Cardiac fibroblast (primary cell): ENCODE measurements at regions not wholly inside any gene's neighbourhood (a gene's known extent, or its start where the extent isn't known, plus 50 kb on each side); places are given as distances from the start of the nearest gene placed in this dataset.

ENCODE experiments used
- DNase-seq, 2 donors: peaks; one replicate each; pipeline versions ENCODE4 v3.0.0 to v3.0.0-alpha.2; 2010; ENCODE audit warnings: low read depth in 2 of 2
- H3K4me3 ChIP-seq, 2 donors: replicated peaks in 1 of 2; 1 replicate in 1 of 2; 2 replicates in 1 of 2; pipeline ENCODE4 v1.5.1; 2011; ENCODE audit warnings: low read depth in 2 of 2, low read length in 2 of 2, mild to moderate bottlenecking in 2 of 2, moderate library complexity in 1 of 2
- TF ChIP-seq, protein P1 (sequence below): IDR thresholded peaks from one replicate; pipeline ENCODE4 v1.5.1; 2011; ENCODE audit warnings: low read depth, mild to moderate bottlenecking, low read length, inconsistent platforms

DNA sequence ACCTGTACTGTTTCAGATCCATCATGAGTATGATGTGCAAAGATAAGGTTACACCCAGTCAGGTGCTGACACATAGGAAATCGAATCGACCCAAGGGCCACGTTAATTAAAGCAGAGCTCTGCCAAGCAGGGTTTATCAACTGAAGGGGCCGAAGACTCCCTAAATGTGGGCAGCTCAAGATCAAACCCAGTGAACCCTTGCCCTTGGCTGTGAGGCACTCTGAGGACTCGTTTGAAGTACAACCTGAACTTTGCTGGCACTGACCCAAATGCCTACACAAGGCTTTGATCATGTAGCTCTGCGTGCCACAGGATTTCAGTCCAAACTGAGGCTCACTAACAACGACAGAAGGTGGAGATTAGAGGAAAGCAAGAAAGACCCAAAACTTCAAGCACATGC is 352.1 kb downstream of the MTX2 start:
- no peak for DNase-seq
- no peak overlapping the region for H3K4me3 ChIP-seq
- TF ChIP-seq, protein P1, sequence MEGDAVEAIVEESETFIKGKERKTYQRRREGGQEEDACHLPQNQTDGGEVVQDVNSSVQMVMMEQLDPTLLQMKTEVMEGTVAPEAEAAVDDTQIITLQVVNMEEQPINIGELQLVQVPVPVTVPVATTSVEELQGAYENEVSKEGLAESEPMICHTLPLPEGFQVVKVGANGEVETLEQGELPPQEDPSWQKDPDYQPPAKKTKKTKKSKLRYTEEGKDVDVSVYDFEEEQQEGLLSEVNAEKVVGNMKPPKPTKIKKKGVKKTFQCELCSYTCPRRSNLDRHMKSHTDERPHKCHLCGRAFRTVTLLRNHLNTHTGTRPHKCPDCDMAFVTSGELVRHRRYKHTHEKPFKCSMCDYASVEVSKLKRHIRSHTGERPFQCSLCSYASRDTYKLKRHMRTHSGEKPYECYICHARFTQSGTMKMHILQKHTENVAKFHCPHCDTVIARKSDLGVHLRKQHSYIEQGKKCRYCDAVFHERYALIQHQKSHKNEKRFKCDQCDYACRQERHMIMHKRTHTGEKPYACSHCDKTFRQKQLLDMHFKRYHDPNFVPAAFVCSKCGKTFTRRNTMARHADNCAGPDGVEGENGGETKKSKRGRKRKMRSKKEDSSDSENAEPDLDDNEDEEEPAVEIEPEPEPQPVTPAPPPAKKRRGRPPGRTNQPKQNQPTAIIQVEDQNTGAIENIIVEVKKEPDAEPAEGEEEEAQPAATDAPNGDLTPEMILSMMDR = no peak

DNA sequence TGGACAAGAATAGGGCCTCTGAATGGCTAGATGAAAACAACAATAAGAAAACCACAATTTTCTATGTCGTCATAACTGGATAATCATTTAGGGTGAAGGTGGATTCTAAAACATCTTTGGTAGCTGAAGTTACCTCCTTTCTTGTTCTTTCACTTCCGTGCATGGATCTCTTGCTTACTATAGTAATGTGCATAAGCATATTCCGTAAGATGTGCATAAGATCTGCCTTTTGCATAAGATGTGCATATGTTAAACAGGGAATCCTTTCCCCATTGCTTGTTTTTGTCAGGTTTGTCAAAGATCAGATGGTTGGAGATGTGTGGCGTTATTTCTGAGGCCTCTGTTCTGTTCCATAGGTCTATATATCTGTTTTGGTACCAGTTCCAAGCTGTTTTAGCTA is 353.6 kb downstream of the MTX2 start:
- H3K4me3 ChIP-seq = no peak overlapping the region
- DNase-seq = no peak
- TF ChIP-seq, protein P1 = no peak

DNA sequence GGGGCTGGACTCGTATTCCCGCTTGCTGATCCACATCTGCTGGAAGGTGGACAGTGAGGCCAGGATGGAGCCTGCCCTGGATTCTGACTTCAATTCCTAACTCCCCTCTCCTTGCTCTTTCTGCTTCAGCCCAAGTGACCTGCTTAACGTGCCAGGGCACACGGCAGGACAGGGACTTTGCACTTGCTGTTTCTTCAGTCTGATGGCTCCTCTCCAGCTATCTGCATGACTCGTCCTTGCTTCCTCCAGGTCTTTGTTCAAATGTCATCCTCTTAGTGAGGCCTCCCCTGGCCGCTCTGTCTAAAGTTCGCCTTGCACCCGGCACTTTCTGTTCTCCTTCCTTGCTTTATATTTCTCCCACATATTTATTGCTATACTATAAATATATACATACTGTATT is 357.6 kb downstream of the MTX2 start:
- DNase-seq = no peak
- H3K4me3 ChIP-seq = no peak overlapping the region
- TF ChIP-seq, protein P1 = no peak

DNA sequence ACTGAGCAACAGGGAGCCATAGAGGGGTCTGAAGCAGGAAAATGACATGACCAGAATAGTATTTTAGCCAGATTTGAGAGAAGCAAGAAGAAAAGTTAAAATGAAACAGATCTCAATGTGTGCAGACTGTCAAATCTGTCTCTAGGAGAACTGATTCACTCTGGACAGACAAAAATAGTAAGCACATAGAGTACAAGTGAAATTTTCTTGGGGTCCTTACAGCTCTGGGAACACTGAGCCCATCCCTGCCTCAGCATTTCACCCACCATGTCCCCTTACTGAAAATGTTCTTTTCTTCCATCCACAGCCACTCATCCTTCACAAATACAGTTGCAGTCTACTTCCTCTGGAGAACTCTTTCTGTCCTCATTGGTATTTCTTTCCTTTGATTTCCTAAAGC is 359.2 kb downstream of the MTX2 start:
- no peak for DNase-seq
- TF ChIP-seq, protein P1 = no peak
- no peak overlapping the region for H3K4me3 ChIP-seq

DNA sequence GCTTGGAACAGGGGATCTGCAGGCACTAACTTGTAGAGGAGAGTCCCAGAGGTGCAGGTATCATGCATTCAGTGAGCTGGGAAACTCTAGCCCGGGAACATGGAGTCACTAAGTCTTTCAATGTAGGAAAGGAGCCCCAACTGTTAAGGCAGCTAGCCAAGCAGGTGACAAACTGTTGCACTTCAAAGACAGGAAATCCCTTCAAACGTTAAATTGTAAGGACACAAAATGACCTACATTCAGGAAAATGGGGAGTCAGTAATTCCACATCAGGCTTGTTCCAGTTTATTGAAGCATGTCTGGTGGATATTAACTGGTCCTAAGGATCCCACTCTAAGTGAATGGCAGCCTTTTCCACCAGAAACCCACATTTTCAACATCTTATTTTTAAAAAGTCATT is 364.5 kb downstream of the MTX2 start:
- no peak overlapping the region for H3K4me3 ChIP-seq
- TF ChIP-seq, protein P1 = no peak
- no peak for DNase-seq

DNA sequence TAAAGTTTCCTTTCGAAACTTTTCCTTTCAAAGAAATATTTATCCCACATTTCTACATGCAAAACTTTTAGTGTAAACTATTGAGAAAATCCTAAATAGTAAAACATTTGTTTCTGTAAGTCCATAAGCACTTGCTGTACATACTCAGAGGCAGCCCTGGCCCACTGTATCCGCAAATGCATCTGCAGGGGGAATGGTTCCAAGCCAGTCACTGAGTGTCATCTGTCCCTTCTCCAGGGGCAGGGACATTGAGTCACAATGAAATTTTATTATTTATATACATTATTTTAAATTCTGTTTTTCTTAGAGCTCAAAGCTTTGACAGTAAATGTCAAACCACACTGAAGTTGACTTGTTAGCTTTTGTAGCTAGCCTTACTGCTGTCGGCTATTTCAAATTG is 367.2 kb downstream of the MTX2 start:
- DNase-seq = no peak
- TF ChIP-seq, protein P1 = no peak
- H3K4me3 ChIP-seq = no peak overlapping the region

DNA sequence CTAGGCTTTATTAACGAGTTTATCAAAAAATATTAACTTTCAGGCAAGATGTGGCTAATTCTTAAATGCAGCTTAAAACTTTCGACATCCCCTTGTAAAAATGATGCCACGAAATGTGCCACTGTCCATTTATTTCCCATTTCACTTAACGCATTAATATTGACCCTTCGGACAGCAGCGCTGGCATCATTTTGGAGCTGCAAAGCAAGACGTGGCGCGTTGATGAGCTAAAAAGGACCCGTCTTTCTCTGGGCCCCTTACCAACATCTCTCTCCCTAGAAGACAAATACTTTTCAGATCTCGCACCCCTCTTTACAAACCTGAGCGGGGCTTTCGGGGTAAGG is 367.9 kb downstream of the MTX2 start:
- TF ChIP-seq, protein P1 = no peak
- peak overlapping the region; percentile 56 to 65 for H3K4me3 ChIP-seq

More for the DNA sequence above, 367.9 kb downstream of the MTX2 start:
- no peak for DNase-seq
